Activated CD8-positive, alpha-beta memory T cell treated with anti-CD3 and anti-CD28 coated beads for 24 hours (primary cell): ENCODE measurements at regions not wholly inside any gene's neighbourhood (a gene's known extent, or its start where the extent isn't known, plus 50 kb on each side); places are given as distances from the start of the nearest gene placed in this dataset.

Experiments used
- DNase-seq: peaks from one replicate; pipeline ENCODE4 v3.0.0-alpha.2; 2020

GRCh38 chr1:39141925-39142324, 62.6 kb upstream of the MACF1 start:
- no peak for DNase-seq

GRCh38 chr1:39142401-39143060, 62.0 kb upstream of the MACF1 start:
- no peak for DNase-seq

DNA sequence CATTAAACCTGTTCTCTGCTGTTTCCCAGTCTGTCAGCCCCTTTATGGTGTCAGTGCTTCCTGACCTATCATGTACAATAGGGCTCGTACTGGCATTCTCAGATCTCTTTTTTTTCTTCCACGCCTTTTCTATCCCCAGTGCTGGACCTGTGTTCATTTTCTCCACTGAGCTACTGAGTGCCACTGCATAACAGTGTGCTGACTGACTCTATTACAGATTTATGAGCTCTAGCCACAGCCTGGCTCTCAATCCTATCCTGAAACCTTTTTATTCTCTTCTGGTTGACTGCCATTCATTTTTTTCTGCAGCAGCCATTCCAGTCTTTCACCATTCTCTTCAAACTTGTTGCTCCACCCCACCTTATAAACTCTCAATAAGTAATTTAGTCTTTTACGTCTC, 59.6 kb upstream of the MACF1 start:
- no peak for DNase-seq

DNA sequence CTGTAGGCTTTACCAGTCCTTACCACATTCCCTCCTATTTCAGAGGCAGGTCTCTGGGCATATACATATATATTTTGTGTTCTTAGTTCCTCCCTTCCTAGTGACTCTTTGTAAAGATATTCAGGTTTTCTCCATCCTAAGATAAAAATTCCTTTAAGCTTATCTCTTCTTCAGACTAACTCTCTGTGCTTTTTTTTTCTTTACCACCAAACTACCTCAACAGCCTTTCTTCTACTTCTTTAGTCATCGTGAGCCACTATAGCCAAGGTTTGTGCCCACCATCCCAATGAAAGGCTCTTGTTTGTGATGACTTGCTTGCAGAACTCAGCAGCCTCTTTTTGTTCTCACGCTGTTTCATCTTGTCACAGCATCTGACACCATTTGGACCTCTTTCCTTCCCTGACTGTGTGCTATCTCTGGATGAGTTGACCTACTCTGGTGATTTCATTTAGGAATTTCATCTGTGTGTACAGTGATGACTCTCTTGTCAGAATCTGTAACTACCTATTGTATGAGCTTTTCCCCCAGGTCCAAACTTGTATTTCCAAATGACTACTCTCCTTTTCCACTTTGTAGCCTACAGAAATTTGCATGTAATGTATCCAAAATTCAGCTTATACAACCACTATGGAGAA, 59.0 kb upstream of the MACF1 start:
- DNase-seq: no peak

GRCh38 chr1:39146681-39147080, 57.8 kb upstream of the MACF1 start:
- no peak for DNase-seq

- no peak for DNase-seq
Observed at GRCh38 chr1:39147099-39148025, 57.1 kb upstream of the MACF1 start.

DNA sequence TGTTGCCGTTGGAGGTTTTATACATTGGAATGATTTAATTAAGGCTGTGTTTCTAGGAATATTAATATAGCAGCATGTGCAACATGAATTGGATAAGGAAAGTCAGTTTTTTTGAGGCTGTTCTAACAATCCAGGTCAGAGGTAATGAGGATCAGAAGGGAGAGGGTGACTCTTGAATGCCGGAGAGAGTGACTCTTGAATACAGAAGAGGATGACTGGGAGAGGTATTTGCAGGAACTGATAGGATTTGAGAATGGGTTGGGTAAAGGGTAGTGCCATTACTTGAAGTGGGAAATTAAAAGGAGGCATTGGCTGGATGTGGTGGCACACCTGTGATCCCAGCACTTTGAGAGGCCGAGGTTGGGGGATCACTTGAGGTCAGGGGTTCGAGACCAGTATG, 55.6 kb upstream of the MACF1 start:
- no peak for DNase-seq

DNA sequence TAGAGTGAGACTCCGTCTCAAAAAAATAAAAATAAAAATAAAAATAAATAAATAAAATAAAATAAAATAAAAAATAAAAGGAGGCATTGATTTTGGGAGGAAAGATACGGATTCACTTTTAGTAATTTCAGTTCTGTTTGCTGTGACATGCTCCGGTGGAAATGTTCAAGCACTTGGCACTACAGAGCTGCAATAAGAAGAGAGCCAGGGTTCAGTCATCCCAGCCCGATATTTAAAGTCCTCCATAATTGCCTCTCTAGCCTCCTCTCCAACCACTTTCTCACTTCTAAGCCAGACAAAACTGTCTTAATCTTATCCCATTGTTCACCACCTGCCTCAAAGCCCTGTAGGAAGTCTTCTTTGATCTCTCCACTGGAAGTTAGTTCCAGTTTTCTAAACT, 55.0 kb upstream of the MACF1 start:
- no peak for DNase-seq

- no peak for DNase-seq
Observed at GRCh38 chr1:39150779-39151178, 53.7 kb upstream of the MACF1 start.

- no peak for DNase-seq
Observed at GRCh38 chr1:39151267-39151666, 53.2 kb upstream of the MACF1 start.

DNA sequence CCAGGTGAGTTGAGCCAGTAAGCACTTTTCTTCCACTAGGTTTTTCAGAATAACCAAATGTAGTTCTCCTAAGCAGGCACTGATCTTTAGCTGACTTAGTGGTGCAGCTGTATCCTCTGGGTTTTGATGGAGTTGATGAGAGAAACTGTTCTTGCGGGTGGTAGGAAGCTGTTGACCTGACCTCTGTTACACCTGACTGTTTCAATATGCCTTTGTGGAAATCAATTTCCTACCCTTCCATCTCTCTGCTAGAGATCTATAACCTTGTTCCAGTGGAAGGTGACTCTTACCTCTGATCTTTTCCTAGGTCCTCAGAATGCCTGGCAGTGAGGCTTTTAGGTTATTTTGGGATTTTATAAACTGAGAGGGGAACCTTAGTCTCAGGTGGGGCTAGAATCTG, 51.6 kb upstream of the MACF1 start:
- no peak for DNase-seq

- no peak for DNase-seq
Observed at GRCh38 chr1:39153684-39154083, 50.8 kb upstream of the MACF1 start.

- DNase-seq: no peak
Observed at GRCh38 chr1:39154553-39155421, 49.7 kb upstream of the MACF1 start.
